Stimulated activated CD4-positive, alpha-beta T cell treated with anti-CD3 and anti-CD28 coated beads, Interleukin-1b, Interleukin-23, amount 100 ng/mL, for 48 hours (primary cell): ENCODE measurements at regions not wholly inside any gene's neighbourhood (a gene's known extent, or its start where the extent isn't known, plus 50 kb on each side); places are given as distances from the start of the nearest gene placed in this dataset.
"Not testable (repeated sequence)": the region's sequence is repeated elsewhere in the genome, so short reads cannot be mapped to it uniquely, and the experiment has no call there.

Experiments
- DNase-seq: peaks from one replicate; pipeline ENCODE4 v3.0.0-alpha.2; 2020

DNA sequence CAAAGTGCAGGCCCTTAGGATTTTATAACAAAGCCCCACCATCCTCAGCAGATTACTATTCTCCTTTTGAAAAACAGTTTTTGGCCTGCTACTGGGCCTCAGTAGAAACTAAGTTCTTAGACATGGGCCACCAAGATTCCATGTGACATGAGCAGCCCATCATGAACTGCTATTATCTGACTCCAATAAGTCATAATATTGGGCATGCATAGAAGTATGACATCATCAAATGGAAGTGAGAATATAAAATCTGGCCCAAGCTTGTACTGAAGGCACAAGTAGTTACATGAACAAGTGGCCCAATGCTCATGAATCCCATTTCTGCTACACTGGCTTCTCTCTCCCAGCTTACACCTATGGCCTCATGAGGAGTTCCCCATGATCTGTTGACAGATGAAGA is 404.8 kb downstream of the EPHA5 start:
- no peak for DNase-seq

DNA sequence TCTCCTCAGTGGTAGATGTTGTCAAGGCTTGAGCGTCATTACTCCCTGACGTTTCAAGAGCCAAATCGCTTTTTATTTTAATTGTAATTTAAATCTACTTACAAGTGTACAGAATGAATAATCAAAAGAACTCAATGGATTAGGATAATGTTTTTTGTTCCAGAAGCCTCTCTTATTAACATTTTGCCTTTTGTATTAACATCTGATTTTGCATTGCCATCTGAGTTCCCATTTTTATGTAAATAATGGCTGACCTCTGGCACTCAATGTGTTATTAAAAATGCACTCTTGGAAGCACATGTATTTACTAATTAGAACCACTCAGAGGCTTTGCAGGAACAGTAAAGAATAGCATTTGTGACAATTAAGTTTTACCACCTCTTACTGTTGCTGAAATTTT is 411.0 kb downstream of the EPHA5 start:
- no peak for DNase-seq

DNA sequence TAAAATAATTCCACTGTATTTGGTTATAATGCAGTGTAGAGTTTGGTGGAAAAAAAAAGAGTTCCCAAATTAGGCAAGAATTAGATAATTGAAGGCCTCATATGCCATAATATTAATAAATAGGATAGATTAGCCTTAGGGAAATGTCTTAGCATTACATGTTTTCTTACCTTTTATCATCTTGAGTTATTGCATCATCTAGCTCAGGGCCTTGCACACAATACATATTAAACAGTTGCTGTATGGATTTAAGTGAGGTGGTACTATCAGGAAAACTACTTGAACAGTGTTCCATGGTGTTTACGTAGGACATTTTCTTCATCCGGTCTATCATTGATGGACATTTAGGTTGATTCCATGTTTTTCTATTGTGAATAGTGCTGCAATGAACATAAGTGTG is 419.4 kb downstream of the EPHA5 start:
- no peak for DNase-seq

DNA sequence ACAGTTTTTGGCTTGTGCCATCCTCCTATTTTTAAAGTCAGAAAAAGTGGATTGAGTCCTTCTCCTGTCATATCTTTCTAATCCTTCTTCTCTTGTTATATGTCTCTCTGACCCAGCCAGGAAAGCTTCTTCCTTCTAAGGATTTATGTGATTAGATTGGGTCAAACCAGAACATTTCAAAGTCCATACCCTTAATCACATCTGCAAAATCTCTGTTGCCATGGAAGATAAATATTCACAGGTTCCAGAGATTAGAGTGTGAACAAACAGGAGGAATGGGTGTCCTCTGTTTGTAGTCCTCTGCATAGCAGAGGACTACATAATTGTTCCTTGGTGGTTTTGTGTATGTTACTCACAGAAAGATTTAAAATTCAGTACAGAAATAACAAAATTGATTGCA is 421.2 kb downstream of the EPHA5 start:
- DNase-seq: no peak

DNA sequence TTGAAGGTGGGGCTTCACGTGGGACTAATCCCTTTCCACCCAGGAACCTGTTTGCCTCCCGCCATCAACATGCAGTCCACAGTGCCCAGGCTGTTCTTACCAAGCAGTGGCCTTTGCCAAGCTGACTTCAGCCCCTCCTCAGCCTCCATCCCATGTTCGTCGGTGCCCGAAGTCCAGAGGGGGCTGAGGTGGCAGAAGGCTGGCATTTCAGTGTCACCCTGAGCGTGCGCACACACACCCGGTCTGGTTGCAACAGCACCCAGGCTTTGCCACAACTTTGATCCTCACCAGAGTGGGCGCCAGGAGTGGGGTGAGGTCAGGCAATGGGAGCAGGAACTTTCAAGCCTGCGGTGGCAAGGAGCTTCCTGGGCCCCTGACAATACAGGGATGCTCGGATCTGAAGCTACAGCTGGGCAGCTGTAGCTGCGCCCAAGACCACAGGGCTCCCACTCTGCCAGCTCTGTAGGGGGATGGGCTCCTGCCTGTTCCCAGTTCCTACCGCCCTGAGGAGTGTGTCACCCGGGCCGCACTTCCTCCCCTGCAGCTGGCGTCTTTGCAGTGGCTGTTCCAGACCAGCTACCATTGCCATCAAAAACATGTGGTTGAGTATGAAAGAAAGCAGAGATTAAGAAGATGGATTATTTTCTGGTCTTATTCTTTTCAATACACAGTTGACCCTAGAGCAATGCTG is 428.0 kb downstream of the EPHA5 start:
- DNase-seq: no peak

DNA sequence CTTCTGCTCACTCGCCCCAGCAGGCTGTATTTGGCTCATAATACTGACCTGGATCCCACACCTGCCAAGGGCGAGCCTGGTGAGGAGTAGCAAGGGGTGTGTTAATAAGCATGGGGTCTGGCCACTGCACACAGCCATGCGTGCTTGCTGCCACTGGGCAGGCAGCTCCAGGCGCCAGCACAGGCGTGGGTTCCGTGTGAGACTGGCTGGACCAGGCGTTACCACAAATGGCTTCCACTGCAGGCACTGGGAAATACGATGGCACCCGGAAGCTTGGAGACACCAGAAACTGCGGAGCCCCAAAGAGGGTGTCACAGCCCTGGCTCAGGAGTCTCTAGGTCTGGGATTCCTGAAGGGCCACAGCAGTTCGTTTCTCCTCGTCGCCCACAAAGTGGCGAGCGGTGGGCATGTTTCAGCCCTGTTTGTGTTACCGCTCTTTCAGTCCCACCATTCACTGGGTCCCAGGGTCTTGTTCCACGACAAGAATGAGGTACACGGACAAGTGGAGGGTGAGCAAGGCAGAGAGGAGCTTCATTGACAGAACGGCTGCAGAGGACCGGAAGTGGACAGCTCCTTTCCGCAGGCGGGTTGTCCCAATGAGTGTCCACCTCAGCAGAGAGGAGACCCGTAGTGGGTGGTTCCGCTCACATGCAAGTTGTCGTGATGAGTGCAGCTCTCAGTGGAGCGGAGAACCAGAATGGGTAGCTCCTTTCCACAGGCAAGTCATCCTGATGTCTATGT is 428.9 kb downstream of the EPHA5 start:
- DNase-seq: no peak

DNA sequence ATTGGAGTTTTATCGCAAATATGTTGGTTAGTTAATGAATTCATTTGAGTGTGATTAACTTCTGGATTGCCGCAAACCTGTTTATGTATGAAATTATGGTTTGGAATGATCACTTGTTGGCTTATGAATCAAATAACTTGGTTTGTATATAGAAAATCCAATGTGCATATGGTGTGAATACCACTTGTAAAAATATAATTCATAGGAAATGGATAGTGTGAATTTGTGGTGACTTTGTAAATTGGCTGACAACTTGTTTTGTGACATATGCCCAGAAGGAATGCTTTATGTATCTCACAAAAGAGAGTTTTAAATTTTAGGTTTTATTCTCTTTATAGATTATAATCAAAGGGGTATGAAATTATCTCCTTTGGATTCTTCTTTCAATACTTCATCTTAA is 436.2 kb downstream of the EPHA5 start:
- no peak for DNase-seq

DNA sequence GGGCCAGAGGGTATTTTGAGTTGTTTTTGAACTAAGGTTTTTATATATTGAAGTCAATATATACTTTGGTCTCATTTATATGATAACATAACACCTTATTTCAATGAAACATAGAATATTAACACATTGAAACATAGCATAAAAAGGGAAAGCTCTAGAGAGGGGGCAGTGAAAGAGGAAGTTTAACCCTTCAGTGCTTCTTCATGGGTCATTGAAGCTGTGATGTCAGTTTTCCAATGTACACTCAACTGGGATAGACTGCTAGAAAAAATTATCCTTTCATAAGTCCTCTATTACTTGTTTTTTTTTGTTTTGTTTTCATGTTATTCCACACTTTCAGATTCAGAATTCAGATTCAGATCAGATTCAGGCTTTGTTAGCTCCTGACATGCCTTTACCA is 442.7 kb downstream of the EPHA5 start:
- DNase-seq: no peak

DNA sequence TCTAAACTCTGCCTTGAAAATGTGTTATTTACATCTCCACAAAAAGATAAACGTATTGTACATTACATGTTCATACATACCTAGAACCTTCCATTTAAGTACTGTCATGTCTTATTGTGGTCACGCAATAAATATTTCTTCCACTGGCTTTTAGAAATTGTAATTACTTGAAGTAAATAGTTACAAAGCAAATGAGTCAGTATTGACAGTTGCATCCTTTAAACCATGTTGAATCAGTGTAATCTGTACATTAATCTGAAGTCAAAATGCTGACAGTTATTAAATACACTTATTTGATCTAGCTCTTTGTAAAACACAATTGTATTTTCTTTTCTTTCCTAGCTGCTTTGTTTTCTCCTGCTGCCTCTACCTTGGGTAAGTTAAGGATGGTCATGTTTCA is 446.7 kb downstream of the EPHA5 start:
- DNase-seq: no peak

DNA sequence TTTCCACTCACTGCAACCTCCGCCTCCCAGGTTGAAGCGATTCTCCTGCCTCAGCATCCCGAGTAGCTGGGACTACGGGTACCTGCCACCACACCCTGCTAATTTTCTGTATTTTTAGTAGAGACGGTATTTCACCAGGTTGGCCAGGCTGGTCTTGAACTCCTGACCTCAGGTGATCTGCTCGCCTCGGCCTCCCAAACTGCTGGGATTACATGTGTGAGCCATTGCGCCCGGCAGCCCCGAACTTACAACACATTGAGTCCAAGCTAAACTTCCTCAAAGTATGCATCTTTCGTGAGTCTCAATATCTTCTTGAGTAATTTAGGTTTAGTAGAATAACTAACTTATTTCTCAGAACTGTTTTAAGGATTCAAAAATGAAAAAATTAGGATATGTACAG is 447.2 kb downstream of the EPHA5 start:
- not testable (repeated sequence) for DNase-seq

DNA sequence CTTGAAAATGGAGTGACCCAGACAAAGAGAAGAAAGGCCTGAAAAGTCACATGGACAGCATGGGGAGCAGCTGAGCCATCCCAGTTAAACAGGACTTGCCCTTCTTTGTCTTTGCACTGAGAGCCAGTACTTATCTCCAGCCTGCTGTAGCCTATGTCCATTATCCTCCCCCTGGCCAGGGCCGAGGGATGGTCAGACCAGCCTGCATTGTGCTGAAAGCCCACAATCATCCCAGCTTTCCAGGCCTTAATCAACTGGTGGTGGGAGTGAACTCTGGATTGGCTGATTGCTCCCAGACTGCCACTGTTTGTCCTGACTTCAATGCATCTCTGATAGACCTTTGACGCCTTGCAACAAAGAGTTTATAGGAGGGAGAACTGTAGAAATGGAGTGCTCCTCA is 453.1 kb downstream of the EPHA5 start:
- no peak for DNase-seq

DNA sequence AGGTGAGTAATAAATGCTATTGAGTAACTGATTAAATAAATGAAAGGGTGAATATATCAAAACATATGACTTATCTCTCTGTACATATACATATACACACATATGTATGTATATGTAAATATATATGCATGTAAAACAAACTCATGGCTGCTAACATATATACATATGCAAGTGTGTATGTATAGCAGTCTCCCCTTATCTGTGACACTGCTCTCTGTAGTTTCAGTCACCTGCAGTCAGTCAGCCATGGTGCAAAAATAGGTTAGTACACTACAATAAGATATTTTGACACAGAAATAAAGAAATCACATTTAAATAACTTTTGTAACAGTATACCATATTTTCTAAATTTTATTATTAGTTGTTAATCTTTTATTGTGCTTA is 467.4 kb downstream of the EPHA5 start:
- no peak for DNase-seq

DNA sequence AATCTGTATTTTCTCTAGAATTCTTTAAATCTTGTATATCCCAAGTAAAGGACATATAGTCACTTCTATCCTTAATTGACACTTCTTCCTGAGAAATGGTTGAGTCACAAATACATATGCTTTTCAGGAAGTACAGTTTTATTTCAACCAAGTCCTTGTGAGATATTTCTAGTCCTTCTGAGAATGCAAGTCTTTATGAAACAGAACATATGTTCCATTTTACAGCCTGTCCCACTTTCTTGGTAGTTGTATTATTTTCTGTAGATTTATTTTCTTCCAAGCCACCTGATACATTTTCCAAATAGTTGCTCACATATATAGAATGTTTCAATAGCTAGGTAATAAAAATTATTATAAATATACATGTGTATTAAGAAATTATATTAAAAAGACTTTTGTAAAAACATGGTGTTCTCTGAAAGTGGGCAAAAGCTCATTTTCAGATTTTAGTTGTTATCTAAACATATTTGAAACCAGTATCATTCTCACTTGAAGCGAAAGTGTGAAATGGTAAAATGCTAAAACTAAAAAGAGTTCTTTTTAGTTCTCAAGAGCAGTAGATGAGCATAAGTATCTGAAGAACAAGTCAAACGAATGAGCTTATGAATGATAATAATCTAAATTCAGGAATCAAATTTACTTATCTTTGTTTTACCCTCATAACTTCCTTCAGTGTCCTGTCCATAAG is 468.0 kb downstream of the EPHA5 start:
- DNase-seq: no peak

DNA sequence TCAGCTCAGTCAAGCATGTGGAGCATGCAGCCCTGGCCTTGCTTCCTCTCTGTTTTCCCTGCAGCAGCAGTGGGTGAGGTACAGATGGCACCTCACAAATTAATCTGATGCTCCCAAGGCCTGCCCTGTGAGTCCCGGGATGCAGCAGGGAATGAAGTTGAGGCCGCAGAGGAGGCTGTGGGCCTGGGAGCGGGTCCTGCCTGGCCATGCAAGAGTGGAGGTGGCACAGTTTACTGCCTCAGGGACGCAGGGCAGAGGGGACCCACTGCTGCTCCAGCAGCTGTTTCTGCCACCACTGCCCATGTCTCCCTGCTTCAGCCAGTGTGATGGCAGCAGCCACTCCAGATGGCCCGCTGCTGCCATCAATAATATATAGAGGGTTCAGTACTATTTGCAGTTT is 474.6 kb downstream of the EPHA5 start:
- no peak for DNase-seq

DNA sequence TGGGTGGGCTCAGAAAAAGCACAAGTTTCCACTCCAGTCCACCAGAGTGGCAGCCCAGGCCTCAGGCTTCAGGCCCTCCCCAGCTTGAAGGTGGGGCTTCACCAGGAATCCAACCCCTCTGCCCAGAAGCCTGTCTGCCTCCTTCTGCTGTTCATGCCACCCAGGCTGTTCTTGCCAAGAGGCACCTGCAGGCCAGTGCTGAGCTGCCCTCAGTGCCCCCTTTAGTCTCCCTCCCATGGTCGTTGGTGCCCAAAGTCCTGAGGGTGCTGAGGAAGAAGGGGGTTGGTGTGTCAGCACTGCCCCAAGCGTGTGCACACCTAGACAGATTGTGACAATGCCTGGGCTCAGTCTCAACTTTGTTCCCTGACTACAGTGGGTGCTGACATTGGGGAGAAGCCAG is 475.3 kb downstream of the EPHA5 start:
- DNase-seq: no peak

DNA sequence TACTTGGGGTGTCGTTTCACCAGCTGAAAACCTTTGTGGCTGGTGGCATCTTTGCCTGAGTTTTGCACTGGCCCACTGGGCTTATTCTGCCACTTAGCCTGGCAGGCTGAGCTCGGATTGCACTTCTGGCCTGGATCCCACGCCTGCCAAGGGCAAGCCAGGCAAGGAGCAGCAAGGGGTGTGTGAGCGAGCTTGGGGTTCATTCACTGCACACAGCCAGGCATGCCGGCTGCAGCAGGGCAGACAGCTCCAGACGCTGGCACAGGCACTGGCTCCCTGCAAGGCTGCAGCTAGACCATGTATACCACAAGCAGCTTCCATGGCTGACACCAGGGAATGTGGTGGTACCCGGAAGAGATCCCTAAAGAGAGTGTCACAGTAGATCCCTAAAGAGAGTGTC is 476.3 kb downstream of the EPHA5 start:
- DNase-seq: no peak

DNA sequence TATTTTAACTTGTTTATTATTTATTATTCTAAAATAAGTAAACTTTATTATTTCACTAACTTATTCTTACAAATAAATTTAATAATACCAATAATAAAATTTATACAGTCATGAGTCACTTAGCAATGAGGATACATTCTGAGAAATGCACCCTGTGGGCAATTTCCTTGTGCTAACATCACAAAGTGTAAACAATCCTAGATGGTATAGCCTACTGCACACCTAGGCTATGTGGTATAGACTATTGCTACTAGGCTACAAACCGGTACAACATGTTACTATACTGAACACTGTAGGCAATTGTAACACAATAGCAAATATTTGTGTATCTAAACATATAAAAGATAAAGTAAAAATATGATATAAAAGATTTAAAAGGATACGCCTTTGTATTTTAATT is 479.5 kb downstream of the EPHA5 start:
- DNase-seq: no peak

DNA sequence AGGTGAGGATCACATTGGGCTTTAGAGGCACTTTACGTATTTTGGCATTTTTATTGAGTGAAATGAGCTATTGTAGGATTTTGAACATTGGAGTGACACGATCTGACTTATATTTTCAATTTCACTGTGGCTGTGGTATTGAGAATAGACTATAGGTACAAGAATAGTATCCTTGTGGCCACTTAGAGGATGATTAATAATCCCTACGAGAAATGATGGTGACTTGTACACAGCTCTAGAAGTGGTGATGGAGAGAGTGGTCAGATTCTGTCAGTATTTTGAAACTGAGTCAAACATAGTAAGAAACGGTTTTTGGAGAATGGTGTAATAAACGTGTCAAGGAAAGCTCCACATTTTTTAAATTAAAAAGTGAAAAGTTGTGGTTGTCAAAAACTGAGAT is 494.7 kb downstream of the EPHA5 start:
- no peak for DNase-seq

DNA sequence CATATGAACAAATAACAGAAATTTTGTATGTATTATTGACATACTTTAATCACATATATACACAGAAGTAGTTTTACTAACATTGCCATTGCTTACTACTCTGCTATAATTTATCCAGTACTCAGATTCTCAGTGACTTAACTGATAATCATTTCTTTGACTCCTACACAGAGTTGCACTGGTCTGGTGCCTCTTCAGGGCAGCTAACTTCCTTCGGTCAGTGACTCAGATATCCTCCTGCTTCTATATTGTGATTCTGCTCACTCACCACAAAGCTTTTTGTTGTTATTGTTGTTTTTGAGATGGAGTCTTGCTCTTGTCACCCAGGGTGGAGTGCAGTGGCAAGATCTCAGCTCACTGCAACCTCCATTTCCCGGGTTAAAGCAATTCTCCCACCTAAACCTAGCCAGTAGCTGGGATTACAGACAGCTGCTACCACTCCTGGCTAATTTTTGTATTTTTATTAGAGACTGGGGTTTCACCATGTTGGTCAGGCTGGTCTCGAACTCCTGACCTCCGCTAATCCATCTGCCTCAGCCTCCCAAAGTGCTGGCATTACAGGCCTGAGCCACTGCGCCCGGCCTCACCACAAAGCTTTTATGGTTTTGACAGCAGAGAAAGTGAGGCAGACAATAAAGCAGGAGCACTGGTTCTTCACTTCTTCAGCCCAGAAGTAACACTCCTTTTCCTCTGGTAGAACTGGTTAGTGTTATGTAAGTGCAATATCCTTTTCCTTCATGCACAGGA is 499.3 kb downstream of the EPHA5 start:
- no peak for DNase-seq

DNA sequence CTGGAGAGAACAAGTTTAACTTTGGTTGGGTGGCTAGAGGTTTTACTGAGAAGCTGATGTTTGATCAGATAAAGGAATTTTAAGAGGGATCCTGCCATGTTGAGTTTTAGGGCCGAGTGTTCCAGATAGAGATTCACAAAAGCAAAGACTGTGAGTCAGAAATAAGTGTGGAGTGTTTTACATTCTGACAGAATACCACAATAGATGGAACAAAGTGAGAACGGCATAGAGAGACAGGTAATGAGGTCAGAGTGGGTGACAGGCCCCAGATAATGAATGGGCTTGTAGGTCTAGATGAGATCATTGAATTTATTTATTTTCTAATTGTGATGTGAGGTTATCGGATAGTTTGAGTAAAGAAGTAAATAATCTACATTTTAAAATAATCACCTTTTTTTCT is 502.6 kb downstream of the EPHA5 start:
- no peak for DNase-seq

DNA sequence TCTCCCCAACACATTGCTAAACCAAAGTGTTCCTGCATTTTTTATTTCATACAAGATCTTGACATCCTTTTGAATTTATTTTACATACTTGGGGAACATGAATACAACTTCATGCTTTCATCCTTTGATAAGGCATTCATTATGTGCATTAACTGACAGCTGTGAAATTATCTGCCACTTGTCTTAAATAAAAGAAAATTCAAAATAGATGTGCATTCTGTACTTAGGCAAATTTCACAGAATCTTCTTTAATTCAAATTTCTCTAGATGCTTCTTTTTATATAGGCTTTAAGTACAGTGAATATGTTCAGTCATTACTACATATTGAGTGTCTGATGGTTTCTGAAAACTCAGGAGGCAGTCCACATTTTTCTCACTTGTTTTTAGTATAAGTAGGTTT is 518.1 kb downstream of the EPHA5 start:
- DNase-seq: no peak

DNA sequence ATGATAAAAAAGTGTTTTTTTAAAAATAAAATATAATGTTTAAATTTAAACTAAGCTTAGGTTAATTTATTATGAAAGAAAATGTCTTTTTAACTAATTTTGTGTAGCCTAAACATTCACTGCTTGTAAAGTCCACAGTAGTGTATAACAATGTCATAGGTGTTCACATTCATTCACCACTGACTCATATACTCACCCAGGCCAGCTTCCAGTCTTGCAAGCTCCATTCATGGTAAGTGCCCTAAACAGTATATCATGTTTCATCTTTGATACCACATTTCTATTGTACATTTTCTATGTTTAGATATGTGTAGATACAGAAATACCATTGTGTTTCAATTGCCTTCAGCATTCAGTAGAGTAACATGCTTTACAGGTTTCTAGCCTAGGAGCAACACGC is 530.3 kb downstream of the EPHA5 start:
- DNase-seq: no peak

DNA sequence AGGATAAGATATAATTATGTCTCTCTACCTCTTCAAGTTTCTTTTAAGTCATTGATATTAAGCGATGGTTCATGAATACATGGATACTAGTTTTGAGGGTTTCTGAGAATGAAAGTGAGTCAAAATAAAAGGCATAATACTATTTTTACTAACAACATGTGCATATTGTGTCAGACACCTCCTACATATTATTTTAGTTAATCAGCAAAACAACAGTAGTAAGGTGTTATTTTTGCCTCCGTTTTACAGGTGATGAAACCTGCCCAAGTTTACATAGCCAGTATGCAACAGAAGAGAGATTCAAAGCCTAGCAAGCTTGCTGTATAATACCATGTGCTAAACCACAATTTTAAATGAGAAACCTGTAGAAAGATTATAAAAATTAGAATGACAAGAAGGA is 544.1 kb downstream of the EPHA5 start:
- DNase-seq: no peak

DNA sequence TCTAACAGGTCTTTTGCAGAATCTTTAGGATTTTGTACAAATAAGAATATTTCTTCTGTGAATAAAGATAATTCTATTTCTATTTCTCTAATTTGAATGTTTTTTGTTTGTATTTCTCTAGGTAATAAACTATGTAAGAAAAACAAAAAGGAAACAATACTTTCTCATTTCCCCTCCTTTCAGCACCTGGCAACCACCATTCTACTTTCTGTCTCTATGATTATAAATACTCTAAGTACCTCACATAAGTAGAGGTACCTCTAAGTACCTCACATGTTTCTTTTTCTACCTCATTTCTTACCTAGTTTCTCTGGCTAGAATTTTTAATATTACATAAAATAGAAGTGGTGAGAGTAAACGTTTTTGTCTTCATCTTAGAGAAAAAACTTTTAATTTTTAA is 550.0 kb downstream of the EPHA5 start:
- DNase-seq: no peak
